Activated CD4-positive, CD25-positive, alpha-beta regulatory T cell treated with anti-CD3 and anti-CD28 coated beads, Interleukin-2, amount 50 U/mL, for 24 hours (primary cell): ENCODE measurements at regions not wholly inside any gene's neighbourhood (a gene's known extent, or its start where the extent isn't known, plus 50 kb on each side); places are given as distances from the start of the nearest gene placed in this dataset.
"Not testable (repeated sequence)": the region's sequence is repeated elsewhere in the genome, so short reads cannot be mapped to it uniquely, and the experiment has no call there.

Experiments
- ATAC-seq, 2 donors: fragments of 150-1000 bp; cut with Tn5 transposase; one replicate each; pipeline ENCODE4 v1.10.0; 2021; ENCODE audit warnings: mild to moderate bottlenecking in 1 of 2, moderate library complexity in 1 of 2

DNA sequence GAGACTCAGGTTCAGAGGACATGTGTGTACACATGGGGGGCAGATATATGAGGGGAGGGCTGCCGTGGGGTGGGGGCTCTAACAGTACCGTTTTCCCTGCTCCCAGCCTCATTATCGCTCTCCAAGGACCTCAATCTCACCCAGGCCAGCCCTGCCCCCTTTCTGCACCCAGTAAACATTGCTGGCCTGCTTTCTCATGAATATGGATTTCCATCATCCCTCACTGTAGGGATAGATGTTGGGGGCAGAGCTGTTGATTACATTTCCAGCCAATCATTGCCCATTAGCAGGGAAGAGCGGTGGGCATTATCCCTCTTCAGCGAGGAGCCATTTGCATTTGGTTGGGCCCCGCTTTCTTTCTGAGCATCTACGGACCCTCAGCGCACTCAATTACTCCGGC, 273.8 kb downstream of the RPS6KC1 start:
- ATAC-seq: no peak

DNA sequence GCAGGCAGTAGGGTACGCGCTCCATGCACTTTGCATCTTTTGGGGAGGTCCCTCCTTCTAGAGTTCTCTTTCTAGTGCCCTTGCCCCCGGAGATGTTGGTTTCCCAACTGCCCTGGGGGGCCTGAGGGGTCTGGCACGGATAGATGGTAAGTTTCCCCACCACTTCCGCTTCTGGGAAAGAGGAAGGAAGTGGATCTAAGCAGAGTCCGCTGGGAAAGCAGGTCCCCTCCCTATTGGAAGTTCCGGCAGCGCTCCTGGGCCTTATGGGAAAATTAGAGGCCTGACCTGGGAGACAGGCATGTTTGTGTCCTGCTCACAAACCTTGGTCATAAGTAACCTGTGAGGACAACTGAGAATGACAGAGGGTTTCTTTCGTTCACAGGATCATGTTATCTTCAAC, 274.4 kb downstream of the RPS6KC1 start:
- ATAC-seq: no peak

DNA sequence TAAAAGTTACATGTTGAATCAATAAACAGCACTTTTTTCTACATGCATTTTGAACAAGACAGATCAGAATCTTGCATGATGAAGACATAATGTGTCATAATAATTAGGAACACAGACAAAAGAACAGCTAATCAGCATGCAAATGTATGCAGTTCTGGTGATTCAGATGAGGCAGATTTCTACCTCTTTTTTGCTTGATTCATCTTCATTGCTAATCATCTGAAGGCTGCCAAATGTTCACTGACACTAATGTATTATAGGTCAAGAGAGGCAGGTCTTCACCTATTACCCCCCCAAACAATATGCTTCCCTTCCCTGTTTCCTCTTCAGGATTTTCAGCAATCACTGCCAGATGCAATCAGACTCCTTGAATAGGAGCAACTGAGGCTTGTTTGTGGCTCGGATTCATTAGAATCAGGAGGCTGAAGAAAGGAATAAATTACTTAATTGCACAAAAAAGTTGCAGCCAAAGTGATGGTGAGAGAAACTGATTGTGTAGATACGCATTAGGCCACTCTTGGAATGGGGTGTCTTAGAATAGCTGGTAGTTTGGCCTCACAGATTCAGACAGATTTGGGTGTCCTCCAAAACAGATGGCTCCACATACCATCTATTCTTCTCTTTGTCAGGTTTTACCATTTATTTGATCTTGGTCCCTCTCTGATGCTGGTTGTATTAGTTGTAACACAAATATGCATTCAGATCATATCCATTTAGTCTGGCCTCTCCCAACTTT, 275.4 kb downstream of the RPS6KC1 start:
- no peak for ATAC-seq

DNA sequence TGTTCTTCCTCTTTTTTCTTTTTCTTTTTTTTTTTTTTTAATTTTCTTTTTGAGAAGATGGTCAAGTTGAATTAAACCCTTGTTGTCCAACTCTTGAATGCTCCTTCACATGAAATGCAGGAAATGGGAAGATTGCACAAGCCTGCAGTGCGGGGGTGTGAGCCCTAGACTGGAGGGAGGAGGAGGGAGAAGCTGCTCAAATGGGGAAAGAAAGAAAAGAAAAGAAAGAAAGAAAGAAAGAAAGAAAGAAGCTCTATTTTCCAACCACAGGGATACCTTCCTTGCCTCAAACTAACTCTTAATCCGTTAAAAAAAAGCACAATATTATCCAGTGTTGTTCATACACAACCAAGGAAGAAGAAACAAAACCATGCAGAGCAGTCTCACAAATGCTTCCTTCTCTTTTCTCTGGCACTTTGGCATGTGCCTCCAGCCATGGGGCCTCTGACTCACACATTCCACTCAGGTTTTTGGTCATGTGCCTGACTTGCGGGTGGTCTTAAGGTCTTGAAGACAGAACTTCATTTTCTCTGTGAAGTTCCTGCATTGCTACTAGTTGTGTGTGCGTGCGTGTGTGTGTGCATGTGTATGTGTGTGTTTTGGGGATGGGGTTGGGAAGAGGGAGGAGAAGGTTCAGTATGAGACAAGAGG, 276.1 kb downstream of the RPS6KC1 start:
- no peak for ATAC-seq

DNA sequence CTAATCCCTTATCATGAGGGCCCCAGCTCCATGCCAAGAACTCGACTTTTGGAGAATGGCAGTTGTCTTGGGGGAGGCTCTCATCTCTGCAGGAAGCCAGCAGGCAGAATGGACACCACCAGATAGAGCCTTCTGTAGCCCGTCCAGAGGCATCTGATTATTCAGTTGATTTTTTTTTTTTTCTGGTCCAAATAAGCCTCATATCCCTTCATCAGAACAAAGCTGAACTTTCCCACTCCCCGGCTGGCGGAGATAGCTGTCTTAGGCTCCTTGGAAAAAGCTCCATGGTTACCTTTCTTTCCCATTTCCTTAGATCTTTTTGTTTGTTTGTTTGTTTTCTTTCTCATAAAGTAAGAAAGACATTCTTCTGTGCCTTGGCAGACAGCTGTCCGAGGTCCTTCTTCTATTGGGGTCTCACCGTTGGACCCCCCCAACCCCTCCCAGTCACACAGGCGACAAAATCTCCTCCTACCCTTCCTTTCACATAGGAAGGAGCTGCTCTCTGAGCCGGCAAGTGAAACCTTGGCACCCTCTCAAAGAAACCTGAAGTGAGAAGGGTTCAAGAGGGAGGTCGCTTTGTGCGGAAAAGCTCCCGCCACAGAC, 278.5 kb downstream of the RPS6KC1 start:
- no peak for ATAC-seq

DNA sequence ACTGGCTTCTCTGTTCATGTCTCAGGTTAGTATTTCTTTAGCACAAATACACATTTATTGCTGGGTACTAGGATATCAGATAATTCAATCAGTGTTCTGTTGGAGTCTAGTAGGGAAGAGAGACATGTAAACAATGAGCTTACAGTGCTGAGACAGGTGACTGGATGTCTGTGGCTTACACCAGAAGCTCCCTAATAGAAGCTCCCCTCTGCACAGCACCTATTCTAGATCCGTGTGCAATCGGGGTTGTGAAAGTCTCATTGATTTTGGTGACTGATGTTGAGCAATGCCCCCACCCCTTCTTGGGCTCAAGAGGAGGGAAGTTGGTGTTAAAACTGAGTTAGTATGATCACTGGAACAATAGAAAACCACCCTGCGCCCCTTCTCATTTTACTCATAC, 279.2 kb downstream of the RPS6KC1 start:
- no peak for ATAC-seq

DNA sequence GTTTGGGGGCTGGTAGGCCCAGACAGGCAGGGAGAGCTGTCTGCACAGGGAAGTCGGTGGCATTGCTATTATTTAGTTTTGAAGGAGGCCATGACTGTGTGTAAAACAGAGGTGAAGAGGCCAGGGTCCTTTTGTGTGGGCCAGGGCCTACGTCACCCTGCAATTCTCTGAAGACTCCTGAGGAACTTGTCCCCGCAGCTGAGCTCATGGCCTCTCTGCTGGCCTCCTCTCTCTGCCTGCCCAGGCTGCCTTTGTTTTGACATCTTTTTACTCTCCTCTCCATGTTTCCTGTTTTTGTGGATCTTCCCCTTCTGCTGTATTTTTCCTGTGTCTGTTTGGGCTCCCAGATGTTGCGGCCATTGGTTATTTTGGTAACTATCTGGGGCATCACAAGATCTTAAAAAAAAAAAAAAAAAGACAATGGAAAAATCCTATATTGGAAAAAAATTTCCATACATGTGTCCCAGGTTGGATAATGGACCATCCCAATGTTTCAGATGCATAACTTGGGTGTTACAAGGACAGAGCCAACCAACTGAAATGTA, 280.7 kb downstream of the RPS6KC1 start:
- ATAC-seq: no peak

DNA sequence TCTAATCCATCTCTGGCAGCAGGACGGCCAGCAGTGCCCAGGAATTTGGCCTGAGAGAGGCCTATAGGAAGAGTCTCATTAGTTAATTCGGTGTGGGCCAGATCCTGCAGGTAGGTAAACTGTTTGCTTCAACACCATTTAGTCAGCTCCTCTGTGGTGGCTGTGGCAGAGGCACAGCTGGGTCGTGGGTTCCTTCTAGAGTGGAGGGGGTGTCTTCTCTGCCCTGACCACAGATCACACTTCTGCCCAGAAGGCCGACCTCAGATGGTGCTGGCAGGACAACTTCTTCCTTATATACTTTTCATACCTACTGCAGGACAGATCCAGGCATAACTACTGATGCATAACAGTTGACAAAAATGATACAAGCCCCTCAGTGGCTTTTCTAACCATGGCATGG, 281.4 kb downstream of the RPS6KC1 start:
- no peak for ATAC-seq

DNA sequence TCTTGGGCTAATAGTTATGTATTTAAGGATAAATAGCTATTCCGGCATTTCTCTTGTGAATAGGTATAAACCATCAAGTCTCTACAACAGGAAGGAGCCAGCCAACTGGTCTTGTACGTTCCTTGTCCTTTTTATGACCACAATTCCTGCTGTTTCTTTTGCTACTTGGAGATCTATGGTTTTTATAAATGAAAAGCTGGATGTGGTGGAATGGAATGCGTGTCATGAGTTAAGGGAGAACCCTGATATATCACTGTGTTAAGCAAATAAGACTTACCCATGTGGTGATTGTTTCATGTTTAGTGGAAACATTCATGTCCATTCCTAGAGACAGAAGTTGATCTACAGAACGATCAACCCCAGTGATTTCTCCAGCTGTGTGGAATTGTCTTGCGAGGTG, 282.1 kb downstream of the RPS6KC1 start:
- ATAC-seq: no peak

DNA sequence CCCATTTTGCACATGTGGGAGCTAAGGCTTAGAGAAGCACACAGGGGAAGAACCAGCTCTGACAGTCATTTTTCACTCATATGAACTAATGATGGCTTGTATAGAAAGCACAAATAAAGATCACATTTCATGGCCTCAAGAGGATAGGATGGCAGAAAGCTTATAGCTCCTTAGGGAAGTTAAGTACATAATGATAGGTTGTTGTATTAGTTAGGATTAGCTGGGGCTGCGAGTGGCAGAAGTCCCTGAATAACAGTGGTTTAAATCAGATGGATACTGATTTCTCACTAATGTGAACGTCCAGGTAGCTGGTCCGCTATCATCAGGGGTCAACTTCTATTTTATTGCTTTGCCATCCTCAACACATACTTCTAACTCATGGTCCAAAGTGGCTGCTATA, 284.0 kb downstream of the RPS6KC1 start:
- no peak for ATAC-seq

DNA sequence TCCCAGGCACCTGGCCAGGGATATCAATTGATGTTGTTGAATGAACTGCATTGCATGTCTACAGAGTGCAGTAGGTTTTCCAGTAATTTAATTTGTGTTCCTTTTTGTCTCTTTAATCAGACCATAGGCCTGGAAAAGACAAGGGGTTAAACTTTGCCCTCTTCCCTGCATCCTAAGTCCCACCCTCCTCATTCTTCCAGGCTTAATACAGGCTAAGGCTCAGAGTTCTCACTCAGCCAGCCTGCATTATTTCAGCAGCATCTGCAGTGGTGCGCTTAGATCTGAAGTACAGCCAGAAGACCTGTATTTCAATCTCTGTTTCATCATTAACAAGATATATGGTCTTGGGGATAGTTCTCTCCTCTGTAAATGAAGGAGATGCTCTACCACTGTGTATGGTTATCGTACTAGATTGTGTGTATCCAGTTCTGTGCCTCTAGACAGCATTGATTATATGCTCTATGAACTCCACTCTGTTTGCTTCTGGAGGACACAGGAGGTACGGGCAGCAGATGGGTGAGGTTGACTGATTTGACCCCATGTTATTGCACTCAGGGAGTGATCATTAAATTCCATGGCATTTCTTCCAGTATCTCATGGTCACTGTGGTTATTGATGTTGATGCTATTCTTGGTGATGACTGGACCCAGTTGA, 286.1 kb downstream of the RPS6KC1 start:
- no peak for ATAC-seq

DNA sequence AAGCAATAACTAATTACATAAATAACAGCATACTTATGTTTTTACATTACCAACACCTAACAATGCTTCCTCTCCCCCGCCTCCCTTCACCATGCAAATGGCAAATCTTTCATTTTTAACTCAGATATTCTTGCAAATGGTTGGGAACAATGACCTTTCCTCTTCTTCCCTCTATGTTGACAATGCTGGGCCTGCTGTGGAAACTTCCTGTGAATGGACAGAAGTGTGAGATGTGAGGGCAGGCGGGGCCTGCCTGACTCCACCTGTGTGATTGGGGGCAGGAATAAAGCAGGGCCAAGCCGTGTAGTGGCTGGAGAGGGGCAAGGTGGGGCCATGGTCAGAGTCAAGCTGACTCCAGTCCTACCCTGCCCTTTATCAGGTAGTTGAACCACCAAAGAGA, 289.6 kb downstream of the RPS6KC1 start:
- no peak for ATAC-seq

DNA sequence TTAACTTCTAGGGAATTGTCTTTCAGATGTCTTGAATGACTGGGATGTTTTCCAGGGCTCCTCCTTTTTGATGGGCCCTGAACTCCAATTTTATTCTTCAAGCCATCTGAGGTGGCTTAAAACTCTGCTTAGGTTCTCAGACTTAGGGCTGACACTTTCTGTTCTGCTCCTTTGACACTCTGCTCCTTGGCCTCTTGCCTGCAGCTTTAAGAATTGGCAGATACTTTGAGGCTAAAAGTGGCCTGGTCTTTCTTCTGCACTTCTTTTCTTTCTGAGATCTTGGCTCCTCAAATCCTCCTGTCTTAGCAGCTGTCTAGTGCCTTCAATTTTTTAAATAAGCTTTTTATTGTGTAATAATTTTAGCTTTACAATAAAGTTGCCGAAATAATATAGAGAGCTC, 294.6 kb downstream of the RPS6KC1 start:
- ATAC-seq: no peak

DNA sequence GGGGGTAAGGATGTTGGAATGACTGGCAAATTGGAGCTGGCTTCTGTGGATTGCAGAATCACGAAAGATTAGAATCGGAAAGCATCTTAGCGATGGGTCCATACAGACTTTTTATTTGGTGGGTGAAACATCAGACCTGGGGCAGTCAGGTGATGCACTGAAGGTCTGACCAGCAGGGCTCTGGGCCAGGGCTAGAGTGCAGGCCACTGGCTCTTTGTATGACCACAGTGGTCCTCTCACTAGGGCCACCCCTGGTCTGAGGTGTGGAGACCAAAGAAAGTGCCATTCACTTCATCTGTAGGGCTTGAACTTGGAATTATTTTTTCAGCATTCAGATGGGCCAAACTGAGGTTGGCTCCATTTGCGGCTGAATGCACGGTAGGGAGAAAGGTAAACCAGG, 306.4 kb downstream of the RPS6KC1 start:
- ATAC-seq: no peak

DNA sequence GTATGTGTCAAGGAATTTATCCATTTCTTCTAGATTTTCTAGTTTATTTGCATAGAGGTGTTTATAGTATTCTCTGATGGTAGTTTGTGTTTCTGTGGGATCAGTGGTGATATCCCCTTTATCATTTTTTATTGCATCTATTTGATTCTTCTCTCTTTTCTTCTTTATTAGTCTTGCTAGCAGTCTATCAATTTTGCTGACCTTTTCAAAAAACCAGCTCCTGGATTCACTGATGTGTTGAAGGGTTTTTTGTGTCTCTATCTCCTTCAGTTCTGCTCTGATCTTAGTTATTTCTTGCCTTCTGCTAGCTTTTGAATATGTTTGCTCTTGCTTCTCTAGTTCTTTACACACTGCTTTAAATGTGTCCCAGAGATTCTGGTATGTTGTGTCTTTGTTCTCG, 307.3 kb downstream of the RPS6KC1 start:
- ATAC-seq: not testable (repeated sequence)

DNA sequence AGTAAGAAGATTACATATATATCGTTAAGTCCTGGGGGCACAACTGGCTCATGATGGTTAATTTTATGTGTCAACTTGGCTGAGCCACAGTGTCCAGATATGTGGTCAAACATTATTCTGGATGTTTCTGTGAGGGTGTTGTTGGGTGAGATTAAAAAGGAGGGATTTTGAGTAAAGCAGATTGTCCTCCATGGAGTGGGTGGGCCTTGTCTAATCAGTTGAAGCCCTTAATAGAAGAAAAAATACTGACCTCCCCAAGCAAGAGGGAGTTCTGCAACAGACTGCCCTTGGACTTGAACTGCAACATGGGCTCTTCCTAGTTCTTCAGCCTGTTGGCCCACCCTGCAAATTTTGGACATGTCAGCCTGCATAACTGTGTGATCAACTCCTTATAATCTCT, 311.6 kb downstream of the RPS6KC1 start:
- ATAC-seq: no peak

DNA sequence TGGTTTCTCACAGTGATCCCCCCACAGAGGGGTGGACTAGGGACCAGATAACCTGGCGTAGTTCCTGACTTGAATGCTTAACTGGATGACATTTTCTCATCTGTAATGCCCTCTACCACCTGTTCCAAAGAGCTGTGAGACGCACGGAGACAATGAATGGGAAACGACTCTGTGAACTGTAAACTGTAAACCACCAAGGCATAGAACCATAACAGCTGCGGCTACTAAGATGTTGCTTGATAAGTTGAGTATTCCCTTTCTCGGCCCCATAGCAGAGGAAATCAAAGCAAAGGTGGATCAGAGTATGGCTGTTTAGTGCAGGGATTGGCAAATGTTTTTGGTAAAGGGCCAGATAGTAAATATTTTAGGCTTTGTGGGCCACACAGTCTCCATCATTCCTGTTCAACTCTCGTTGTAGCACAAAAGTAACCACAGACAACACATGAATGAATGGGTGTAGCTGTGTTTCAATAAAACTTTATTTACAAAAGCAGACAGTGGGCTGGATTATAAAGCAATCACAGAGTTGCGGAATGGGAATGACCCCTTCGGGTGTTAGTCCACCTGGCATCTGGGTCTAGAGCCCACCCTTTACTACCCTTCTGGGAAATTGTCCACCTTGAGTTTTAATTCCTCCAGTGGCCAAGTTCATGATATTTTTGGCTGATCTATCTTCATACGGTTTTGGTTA, 315.2 kb downstream of the RPS6KC1 start:
- ATAC-seq: no peak

DNA sequence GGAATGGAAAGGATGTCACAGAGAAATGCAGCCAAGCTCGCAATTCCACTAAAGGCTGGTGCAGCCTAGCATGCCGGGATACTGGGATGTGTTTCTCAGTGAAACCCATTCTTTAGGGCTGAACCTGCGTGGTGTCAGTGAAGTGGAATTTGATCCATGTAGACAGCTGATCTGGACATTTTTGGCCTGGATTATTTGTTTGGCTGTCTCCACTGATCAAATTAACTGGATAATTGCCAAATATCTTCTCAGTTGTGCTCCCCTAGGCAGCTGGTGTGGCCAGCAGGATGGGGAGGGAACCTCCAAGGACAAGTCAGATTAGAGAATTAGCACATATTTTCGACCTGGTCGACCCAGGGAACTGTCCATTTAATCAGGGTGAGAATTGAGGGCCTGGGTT, 318.4 kb downstream of the RPS6KC1 start:
- no peak for ATAC-seq

DNA sequence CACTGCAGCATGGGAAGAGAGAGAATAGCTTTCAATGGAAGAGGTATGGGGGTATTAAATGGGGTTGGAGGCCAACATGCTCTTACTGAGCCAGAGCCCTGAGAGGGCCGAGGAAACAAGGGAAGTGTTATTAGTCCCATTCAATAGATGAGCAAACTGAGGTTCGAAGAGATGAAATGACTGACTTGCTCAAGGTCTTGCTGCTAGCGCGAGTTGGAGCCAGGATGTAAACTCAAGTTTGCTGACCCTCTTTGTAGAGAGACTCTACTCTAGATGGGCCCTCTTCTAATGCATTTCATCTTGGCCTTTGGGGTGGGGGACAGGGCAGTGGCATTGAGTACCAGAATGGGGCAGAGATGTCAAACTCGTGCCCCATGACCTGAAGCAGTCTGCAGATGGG, 319.5 kb downstream of the RPS6KC1 start:
- ATAC-seq: no peak

DNA sequence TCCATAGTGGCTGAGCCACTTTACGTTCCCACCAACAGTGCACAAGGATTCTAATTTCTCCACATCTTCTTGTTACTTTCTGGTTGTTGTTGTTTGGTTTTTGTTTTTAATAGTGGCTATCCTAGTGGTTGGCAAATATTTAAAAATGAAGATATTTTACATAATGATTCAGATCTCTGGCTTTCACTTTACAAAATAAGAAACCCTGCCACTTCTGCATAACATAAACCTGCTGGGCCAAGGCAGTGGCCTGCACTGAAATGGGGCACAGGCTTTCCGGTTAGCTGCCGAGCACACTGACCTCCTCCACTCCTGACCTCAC, 320.4 kb downstream of the RPS6KC1 start:
- ATAC-seq: no peak

DNA sequence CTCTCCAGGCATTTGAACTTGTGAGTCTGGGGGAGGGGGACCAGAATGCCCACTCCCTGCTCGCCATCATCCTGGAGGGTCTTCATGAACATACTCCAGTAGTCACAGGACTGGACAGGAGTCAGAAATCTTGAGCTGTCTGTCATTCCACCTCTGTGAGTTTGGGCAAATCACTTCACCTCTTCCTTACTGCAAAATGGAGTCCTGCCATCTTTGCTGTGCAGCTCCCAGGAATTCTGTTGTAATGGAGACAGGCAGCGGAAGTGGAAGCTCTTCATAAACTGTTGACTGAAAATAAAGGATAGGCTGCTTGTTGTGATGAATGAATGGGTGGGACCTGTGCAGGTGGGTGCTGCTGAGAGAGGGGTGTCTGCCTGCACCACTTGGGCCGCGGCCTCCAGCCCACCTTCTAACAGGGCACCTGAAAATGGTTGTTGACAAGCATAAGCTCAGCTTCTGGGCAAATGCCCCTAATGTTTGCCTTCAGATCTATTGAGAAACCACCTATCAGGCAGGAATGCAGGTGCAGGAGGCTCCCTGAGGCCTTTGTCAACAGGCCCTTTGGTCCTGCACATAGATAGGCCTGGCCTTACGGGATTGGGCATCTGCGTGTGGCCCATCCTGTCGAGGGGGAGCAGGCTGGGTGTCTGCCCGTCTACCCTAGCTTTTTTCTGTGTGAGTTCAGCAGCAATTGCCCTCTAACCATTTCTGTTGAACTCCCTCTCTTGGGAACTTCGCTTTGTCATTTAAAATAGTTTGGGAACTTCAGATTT, 321.0 kb downstream of the RPS6KC1 start:
- ATAC-seq: no peak

DNA sequence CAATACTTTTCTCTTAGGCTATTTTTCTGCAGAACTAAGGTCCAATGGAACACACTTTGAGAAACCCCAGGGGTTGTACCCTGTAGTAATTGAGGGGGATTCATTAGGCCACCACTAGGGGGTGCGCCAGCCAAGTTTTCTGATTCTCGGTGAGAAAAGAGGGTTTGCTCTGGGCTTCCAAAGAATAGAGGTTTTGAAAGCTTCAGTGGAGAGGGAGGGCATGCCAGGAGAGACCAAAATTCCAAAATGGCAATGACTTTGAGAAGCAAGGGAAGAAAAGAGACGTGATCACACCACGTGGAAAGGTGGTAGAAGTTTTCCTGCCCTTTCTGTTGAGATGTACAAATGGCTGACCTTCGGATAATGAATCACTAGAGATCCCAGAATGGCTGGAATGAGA, 323.3 kb downstream of the RPS6KC1 start:
- no peak for ATAC-seq
